ENCODE measurements at regions not wholly inside any gene's neighbourhood (a gene's known extent, or its start where the extent isn't known, plus 50 kb on each side); places are given as distances from the start of the nearest gene placed in this dataset.
A peak's percentile ranks its signal among the peaks of the same experiment; 100 is the strongest.

- POLR2A ChIA-PET, result no interaction called here
- no peaks in the 10 kb centered on the region for H3K27me3 Mint-ChIP-seq
- 100% methylated on average over 4 of the region's 5 CpGs for WGBS (ENCODE audit: insufficient coverage)
- no peaks in the 10 kb centered on the region for H3K27me3 ChIP-seq (replicated peaks in 1 of 2; ENCODE audit: control insufficient read depth in 2 of 2, extremely low read depth in 1 of 2, insufficient read depth in 2 of 2, low read length in 1 of 2)
- peaks cover 84 to 90% (median 87%) of the 10 kb centered on the region in 3 donors for H3K4me1 Mint-ChIP-seq
- H3K27ac ChIP-seq (ENCODE audit: low read length), result no peak overlapping the region
- peaks cover 11% of the 10 kb centered on the region for H3K36me3 Mint-ChIP-seq
- peak overlapping the region; percentile 48 to 84 for H3K27ac Mint-ChIP-seq
- no peak overlapping the region for H3K4me3 ChIP-seq (ENCODE audit: control insufficient read depth in 1 of 2, extremely low read depth in 1 of 2, low read length in 1 of 2)
- ATAC-seq (replicated peaks in 1 of 4) (no peak), DNase-seq (no peak)
- H3K9me3 ChIP-seq, result no peaks in the 10 kb centered on the region
- H3K4me3 Mint-ChIP-seq, result no peak overlapping the region
- H3K4me1 ChIP-seq (ENCODE audit: control insufficient read depth in 1 of 2, extremely low read depth in 1 of 2, insufficient read depth in 2 of 2, low read length in 2 of 2), result peaks cover 12 to 38% of the 10 kb centered on the region in 2 experiments
- CTCF ChIA-PET, result no interaction called here
- H3K9me3 Mint-ChIP-seq, result no peaks in the 10 kb centered on the region
- H3K36me3 ChIP-seq (ENCODE audit: control insufficient read depth in 2 of 2, extremely low read depth in 1 of 2, insufficient read depth in 1 of 2, low read length in 1 of 2), result peaks cover 0 to 5% of the 10 kb centered on the region in 2 donors
Observed at GRCh38 chr2:134174711-134175110, 79.2 kb upstream of the MGAT5 start.

- Mint-ChIP-seq H3K36me3 (peaks cover 11% of the 10 kb centered on the region), H3K27ac (peak overlapping the region; percentile 56 to 85), H3K9me3 (no peaks in the 10 kb centered on the region), H3K4me3 (no peak overlapping the region), H3K4me1 (peaks cover 85 to 92% (median 89%) of the 10 kb centered on the region in 3 donors), H3K27me3 (no peaks in the 10 kb centered on the region)
- ATAC-seq (replicated peaks in 1 of 4) (no peak), DNase-seq (no peak)
- Histone ChIP-seq H3K4me3 (ENCODE audit: control insufficient read depth in 1 of 2, extremely low read depth in 1 of 2, low read length in 1 of 2) (no peak overlapping the region), H3K27me3 (replicated peaks in 1 of 2; ENCODE audit: control insufficient read depth in 2 of 2, extremely low read depth in 1 of 2, insufficient read depth in 2 of 2, low read length in 1 of 2) (no peaks in the 10 kb centered on the region), H3K36me3 (ENCODE audit: control insufficient read depth in 2 of 2, extremely low read depth in 1 of 2, insufficient read depth in 1 of 2, low read length in 1 of 2) (peaks cover 0 to 5% of the 10 kb centered on the region in 2 donors), H3K27ac (ENCODE audit: low read length) (no peak overlapping the region), H3K9me3 (no peaks in the 10 kb centered on the region), H3K4me1 (ENCODE audit: control insufficient read depth in 1 of 2, extremely low read depth in 1 of 2, insufficient read depth in 2 of 2, low read length in 2 of 2) (peaks cover 12 to 39% of the 10 kb centered on the region in 2 experiments)
- WGBS (ENCODE audit: insufficient coverage), result 73% methylated on average over 1 of the region's 1 CpG
- POLR2A ChIA-PET, result no interaction called here
- CTCF ChIA-PET, result no interaction called here
Observed at GRCh38 chr2:134175834-134176233, 78.0 kb upstream of the MGAT5 start.

GRCh38 chr2:134177351-134177931 lies 76.4 kb upstream of the MGAT5 start:
- Histone ChIP-seq H3K27ac (ENCODE audit: low read length) (peak overlapping the region; percentile 44), H3K4me3 (ENCODE audit: control insufficient read depth in 1 of 2, extremely low read depth in 1 of 2, low read length in 1 of 2) (no peak overlapping the region), H3K27me3 (replicated peaks in 1 of 2; ENCODE audit: control insufficient read depth in 2 of 2, extremely low read depth in 1 of 2, insufficient read depth in 2 of 2, low read length in 1 of 2) (no peaks in the 10 kb centered on the region), H3K9me3 (no peaks in the 10 kb centered on the region), H3K4me1 (ENCODE audit: control insufficient read depth in 1 of 2, extremely low read depth in 1 of 2, insufficient read depth in 2 of 2, low read length in 2 of 2) (peaks cover 25 to 50% of the 10 kb centered on the region in 2 experiments), H3K36me3 (ENCODE audit: control insufficient read depth in 2 of 2, extremely low read depth in 1 of 2, insufficient read depth in 1 of 2, low read length in 1 of 2) (peaks cover 0 to 5% of the 10 kb centered on the region in 2 donors)
- ChIA-PET POLR2A (no interaction called here), CTCF (interaction anchor here in 1 of 2 donors (0.7 kb wide), 2 partner anchors 11 to 28 kb away, joined by 3 read pairs; no protein-coding TSS in a partner anchor)
- DNase-seq (no peak), ATAC-seq (replicated peaks in 1 of 4) (no peak)
- H3K4me3 Mint-ChIP-seq, result no peak overlapping the region
- peaks cover 90 to 94% (median 93%) of the 10 kb centered on the region in 3 donors for H3K4me1 Mint-ChIP-seq
- H3K27me3 Mint-ChIP-seq, result no peaks in the 10 kb centered on the region
- H3K27ac Mint-ChIP-seq, result peak overlapping the region; percentile 92 to 95
- no peaks in the 10 kb centered on the region for H3K9me3 Mint-ChIP-seq
- no peaks in the 10 kb centered on the region for H3K36me3 Mint-ChIP-seq
- 98% methylated on average over 10 of the region's 13 CpGs for WGBS (ENCODE audit: insufficient coverage)

DNA sequence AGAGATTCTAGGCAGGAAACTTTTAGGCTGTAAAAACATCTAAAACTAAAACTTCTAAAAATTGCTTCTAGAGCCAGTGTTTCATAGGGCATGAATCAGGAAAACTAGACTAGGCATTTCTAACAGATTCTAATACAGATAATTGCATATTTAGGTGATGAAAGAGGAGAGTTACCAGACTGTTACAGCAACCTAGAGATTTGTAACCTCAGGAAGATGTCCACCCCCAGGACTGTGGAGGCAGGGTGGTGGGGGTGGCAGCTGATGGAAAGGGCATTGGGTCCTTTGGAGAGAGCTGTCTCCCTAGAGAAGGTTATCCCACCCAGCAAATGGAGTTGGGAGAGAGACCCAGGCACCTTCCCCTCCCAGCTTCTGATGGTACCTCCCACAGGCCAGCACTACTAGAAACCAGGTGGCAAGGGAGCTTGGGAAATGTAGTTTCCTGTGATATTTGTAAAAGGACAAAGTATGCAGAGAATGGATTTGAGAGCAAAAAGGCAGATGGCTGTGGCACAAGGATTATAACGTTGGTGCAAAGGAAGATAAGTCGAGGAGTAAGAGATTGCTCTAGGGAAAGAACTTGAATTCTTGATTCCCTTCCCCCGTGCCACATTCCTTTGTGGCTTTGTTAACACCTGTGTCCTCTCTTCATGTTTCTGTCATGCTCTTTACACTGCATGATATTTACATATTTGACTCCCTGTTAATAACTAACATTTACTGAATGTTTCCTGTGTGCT lies 75.6 kb upstream of the MGAT5 start:
- Mint-ChIP-seq H3K27ac (peak overlapping the region; percentile 92 to 95), H3K9me3 (no peaks in the 10 kb centered on the region), H3K4me1 (peaks cover 90 to 93% (median 92%) of the 10 kb centered on the region in 3 donors), H3K27me3 (no peaks in the 10 kb centered on the region), H3K36me3 (no peaks in the 10 kb centered on the region), H3K4me3 (no peak overlapping the region)
- Histone ChIP-seq H3K9me3 (no peaks in the 10 kb centered on the region), H3K4me3 (ENCODE audit: control insufficient read depth in 1 of 2, extremely low read depth in 1 of 2, low read length in 1 of 2) (no peak overlapping the region), H3K27ac (ENCODE audit: low read length) (peak overlapping the region; percentile 44), H3K27me3 (replicated peaks in 1 of 2; ENCODE audit: control insufficient read depth in 2 of 2, extremely low read depth in 1 of 2, insufficient read depth in 2 of 2, low read length in 1 of 2) (no peaks in the 10 kb centered on the region), H3K4me1 (ENCODE audit: control insufficient read depth in 1 of 2, extremely low read depth in 1 of 2, insufficient read depth in 2 of 2, low read length in 2 of 2) (peaks cover 19 to 53% of the 10 kb centered on the region in 2 experiments), H3K36me3 (ENCODE audit: control insufficient read depth in 2 of 2, extremely low read depth in 1 of 2, insufficient read depth in 1 of 2, low read length in 1 of 2) (peaks cover 0 to 3% of the 10 kb centered on the region in 2 donors)
- ChIA-PET CTCF (interaction anchor here in 1 of 2 donors (0.7 kb wide), 4 partner anchors 10 to 492 kb away, joined by 3 to 5 read pairs (median 3); no protein-coding TSS in a partner anchor), POLR2A (interaction anchor here in 1 of 2 donors (0.5 kb wide), 1 partner anchor 228 kb away, joined by 3 read pairs; no protein-coding TSS in a partner anchor)
- DNase-seq (peak in 8 of 35 experiments; percentile 7 to 34 (median 21)), ATAC-seq (replicated peaks in 1 of 4) (peak in 3 of 4 experiments; percentile 22 to 34 (median 31))
- WGBS (ENCODE audit: insufficient coverage), result no CpG with 5 or more reads among the region's 3 CpGs

- Mint-ChIP-seq H3K36me3 (peaks cover 13% of the 10 kb centered on the region), H3K4me1 (peaks cover 92 to 94% (median 94%) of the 10 kb centered on the region in 3 donors), H3K27ac (peak overlapping the region; percentile 92 to 95), H3K4me3 (peak overlapping the region; percentile 50 to 56 (median 55)), H3K9me3 (no peaks in the 10 kb centered on the region), H3K27me3 (no peaks in the 10 kb centered on the region)
- ChIA-PET POLR2A (interaction anchor here (1.0 to 1.1 kb wide), 2 partner anchors 61 to 88 kb away, joined by 3 to 4 read pairs; no protein-coding TSS in a partner anchor), CTCF (interaction anchor here (0.6 to 1.8 kb wide), 9 partner anchors 15 to 231 kb away, joined by 3 to 13 read pairs (median 6); no protein-coding TSS in a partner anchor)
- no CpG with 5 or more reads among the region's 5 CpGs for WGBS (ENCODE audit: insufficient coverage)
- Histone ChIP-seq H3K9me3 (no peaks in the 10 kb centered on the region), H3K36me3 (ENCODE audit: control insufficient read depth in 2 of 2, extremely low read depth in 1 of 2, insufficient read depth in 1 of 2, low read length in 1 of 2) (no peaks in the 10 kb centered on the region), H3K4me1 (ENCODE audit: control insufficient read depth in 1 of 2, extremely low read depth in 1 of 2, insufficient read depth in 2 of 2, low read length in 2 of 2) (peaks cover 30 to 55% of the 10 kb centered on the region in 2 experiments), H3K27me3 (replicated peaks in 1 of 2; ENCODE audit: control insufficient read depth in 2 of 2, extremely low read depth in 1 of 2, insufficient read depth in 2 of 2, low read length in 1 of 2) (no peaks in the 10 kb centered on the region), H3K4me3 (ENCODE audit: control insufficient read depth in 1 of 2, extremely low read depth in 1 of 2, low read length in 1 of 2) (no peak overlapping the region), H3K27ac (ENCODE audit: low read length) (peak overlapping the region; percentile 65)
- DNase-seq (peak; percentile 20 to 88 (median 59)), ATAC-seq (replicated peaks in 1 of 4) (peak; percentile 86 to 91 (median 89))
Observed at GRCh38 chr2:134181219-134181618, 72.7 kb upstream of the MGAT5 start.

- peak overlapping the region in 1 of 3 donors; percentile 44 for H3K4me3 Mint-ChIP-seq
- H3K27ac ChIP-seq (ENCODE audit: low read length), result peak overlapping the region; percentile 15
- CTCF ChIA-PET, result interaction anchor here (0.6 to 0.9 kb wide), 3 partner anchors 22 to 57 kb away, joined by 3 to 5 read pairs (median 3); no protein-coding TSS in a partner anchor
Observed at GRCh38 chr2:134183679-134184078, 70.2 kb upstream of the MGAT5 start.

More at GRCh38 chr2:134183679-134184078, 70.2 kb upstream of the MGAT5 start:
- DNase-seq, result no peak
- Histone ChIP-seq H3K27me3 (replicated peaks in 1 of 2; ENCODE audit: control insufficient read depth in 2 of 2, extremely low read depth in 1 of 2, insufficient read depth in 2 of 2, low read length in 1 of 2) (no peaks in the 10 kb centered on the region), H3K9me3 (no peaks in the 10 kb centered on the region), H3K4me1 (ENCODE audit: control insufficient read depth in 1 of 2, extremely low read depth in 1 of 2, insufficient read depth in 2 of 2, low read length in 2 of 2) (peaks cover 27 to 49% of the 10 kb centered on the region in 2 experiments), H3K36me3 (ENCODE audit: control insufficient read depth in 2 of 2, extremely low read depth in 1 of 2, insufficient read depth in 1 of 2, low read length in 1 of 2) (no peaks in the 10 kb centered on the region), H3K4me3 (ENCODE audit: control insufficient read depth in 1 of 2, extremely low read depth in 1 of 2, low read length in 1 of 2) (no peak overlapping the region)
- 75% methylated on average over 6 of the region's 9 CpGs for WGBS (ENCODE audit: insufficient coverage)
- Mint-ChIP-seq H3K27me3 (no peaks in the 10 kb centered on the region), H3K27ac (peak overlapping the region; percentile 91 to 92), H3K36me3 (peaks cover 25% of the 10 kb centered on the region), H3K9me3 (no peaks in the 10 kb centered on the region), H3K4me1 (peaks cover 95 to 98% (median 95%) of the 10 kb centered on the region in 3 donors)
- POLR2A ChIA-PET, result interaction anchor here (0.6 to 1.1 kb wide), 3 partner anchors 57 to 68 kb away, joined by 3 read pairs; no protein-coding TSS in a partner anchor
- no peak for ATAC-seq (replicated peaks in 1 of 4)

All from T-cell (primary cell).